GM12878 (cell line): ENCODE measurements at regions not wholly inside any gene's neighbourhood (a gene's known extent, or its start where the extent isn't known, plus 50 kb on each side); places are given as distances from the start of the nearest gene placed in this dataset.

Experiments used
- CTCF ChIP-seq, 3 experiments: IDR thresholded peaks in 2 of 3; conservative IDR thresholded peaks in 1 of 3; 2 replicates each; pipeline ENCODE4 v1.5.1; 2011; ENCODE audit warnings: low read depth in 3 of 3, low read length in 3 of 3, mild to moderate bottlenecking in 3 of 3, control low read depth in 2 of 3, moderate library complexity in 2 of 3, inconsistent platforms in 1 of 3, mixed read lengths in 1 of 3; ENCODE audit not compliant: control insufficient read depth in 2 of 3, insufficient read depth in 1 of 3; ENCODE audit errors: extremely low read depth in 1 of 3
- EGR1 ChIP-seq, 2 experiments: IDR thresholded peaks; 1 replicate in 1 of 2; 2 replicates in 1 of 2; pipeline ENCODE4 v1.6.1; 2011 to 2012; ENCODE audit warnings: low read depth in 2 of 2, low read length in 2 of 2, borderline replicate concordance in 1 of 2, mild to moderate bottlenecking in 1 of 2, moderate library complexity in 1 of 2
- EZH2 ChIP-seq: IDR thresholded peaks from 2 replicates; pipeline ENCODE4 v1.6.1; 2012; ENCODE audit warnings: low read depth, mild to moderate bottlenecking, control low read depth, inconsistent platforms, low read length, borderline replicate concordance; ENCODE audit not compliant: control insufficient read depth
- MTA3 ChIP-seq: IDR thresholded peaks from 2 replicates; pipeline ENCODE4 v1.6.1; 2012; ENCODE audit warnings: low read length, inconsistent platforms, borderline replicate concordance
- REST ChIP-seq: IDR thresholded peaks from 2 replicates; pipeline ENCODE4 v1.6.1; 2012; ENCODE audit warnings: mild to moderate bottlenecking, low read depth, low read length

DNA sequence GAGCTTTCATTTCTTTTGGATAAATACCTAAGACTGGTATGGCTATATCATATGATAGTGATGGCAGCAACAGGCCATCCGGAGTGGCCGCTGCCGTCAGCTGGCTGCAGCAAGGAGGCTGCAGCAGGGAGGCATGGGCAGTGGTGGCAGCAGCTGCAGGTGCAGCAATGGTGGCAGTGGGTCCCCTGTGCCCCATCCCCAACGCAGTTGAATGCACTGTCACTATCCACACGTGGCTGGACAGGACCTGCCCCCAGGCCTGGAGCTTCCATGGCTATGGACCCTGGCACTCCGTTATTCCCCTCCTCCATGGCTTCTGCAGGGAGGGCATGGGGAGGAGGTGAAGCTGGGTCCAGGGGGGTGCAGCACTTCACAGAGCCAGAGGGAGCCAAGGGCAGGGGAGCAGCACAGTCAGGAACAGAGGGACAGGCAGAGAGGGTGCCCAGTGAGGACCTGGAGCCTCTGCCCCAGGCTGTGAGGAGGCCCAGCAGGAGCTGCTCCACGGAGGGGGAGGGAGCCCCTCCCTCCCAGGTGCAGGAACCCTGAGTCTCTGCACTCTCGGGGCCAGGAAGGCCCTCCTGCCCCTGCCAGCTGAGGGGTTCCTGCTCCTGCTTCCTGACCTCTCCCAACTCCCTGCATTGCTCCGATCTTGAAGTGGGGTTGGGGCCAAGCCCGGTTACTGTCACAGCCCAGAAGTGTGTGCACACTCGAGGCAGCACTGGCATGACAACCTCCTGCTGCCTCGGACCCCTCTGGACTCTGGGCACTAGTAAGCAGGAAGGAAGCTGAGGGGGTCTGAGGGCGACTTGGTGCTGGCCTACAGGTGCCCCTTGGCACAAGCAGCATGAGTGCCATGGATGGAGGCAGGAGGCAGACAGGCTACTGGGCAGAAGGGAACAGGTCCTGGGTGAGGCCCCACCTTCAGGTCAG lies 466.3 kb downstream of the GUCY1A2 start:
- TF ChIP-seq CTCF (IDR thresholded peaks at IDR 0.05 in 2 of 3, conservative IDR thresholded peaks at IDR 0.05 in 1 of 3; ENCODE audit: control insufficient read depth in 2 of 3, extremely low read depth in 1 of 3, insufficient read depth in 1 of 3, low read depth in 3 of 3, low read length in 3 of 3) (no peak), EZH2 (no peak), MTA3 (no peak), EGR1 (IDR thresholded peaks at IDR 0.05; ENCODE audit: borderline replicate concordance in 1 of 2, low read depth in 2 of 2, low read length in 2 of 2) (no peak), REST (no peak)
